OCI-LY7 (cell line): ENCODE measurements at regions not wholly inside any gene's neighbourhood (a gene's known extent, or its start where the extent isn't known, plus 50 kb on each side); places are given as distances from the start of the nearest gene placed in this dataset.

Experiments
- BruUV-seq: library from RNA; stranded (reverse); fragments of 400-500 nt; replicated peaks from 2 replicates; lab custom pipeline; 2021; lab: Mats Ljungman, UMichigan
- CTCF ChIA-PET: fragments of 300-600 bp; sonication (Branson Sonifier 250); formaldehyde crosslinking; loops from one replicate; lab custom pipeline; 2022; ENCODE audit warnings: antibody characterized with exemption; ENCODE audit not compliant: unreplicated experiment; lab: Charles Lee
- POLR2A ChIA-PET: fragments of 300-600 bp; sonication (Branson Sonifier 250); formaldehyde crosslinking; loops from one replicate; lab custom pipeline; 2022; ENCODE audit warnings: antibody characterized with exemption; lab: Charles Lee
- DNase-seq: peaks from one replicate; pipeline ENCODE4 v3.0.0-alpha.2; 2015; ENCODE audit warnings: low spot score
- H2AFZ ChIP-seq: fragments of 200-600 bp; sonication (generic), shearing (Covaris generic); 2 replicates; pipeline ENCODE4 v1.6.1; 2014; ENCODE audit warnings: mild to moderate bottlenecking, antibody characterized with exemption, low read length, moderate library complexity
- H3K27ac ChIP-seq: fragments of 200-600 bp; sonication (generic); 2 replicates; pipeline ENCODE4 v1.5.1; 2014; ENCODE audit warnings: mixed run types, low read depth, mild to moderate bottlenecking, moderate library complexity, low read length, inconsistent platforms; ENCODE audit not compliant: poor library complexity, severe bottlenecking
- H3K36me3 ChIP-seq: fragments of 200-600 bp; sonication (generic); 2 replicates; pipeline ENCODE4 v1.6.1; 2014; ENCODE audit warnings: mild to moderate bottlenecking, antibody characterized with exemption, low read length, moderate library complexity, mixed read lengths; ENCODE audit not compliant: insufficient read depth
- H3K4me1 ChIP-seq: fragments of 200-600 bp; sonication (generic); 2 replicates; pipeline ENCODE4 v1.5.1; 2014; ENCODE audit warnings: mild to moderate bottlenecking, low read length; ENCODE audit not compliant: insufficient read depth, poor library complexity, severe bottlenecking
- H3K4me2 ChIP-seq: fragments of 200-600 bp; sonication (generic); 2 replicates; pipeline ENCODE4 v1.6.1; 2014; ENCODE audit warnings: mild to moderate bottlenecking, low read length
- H3K4me3 ChIP-seq: fragments of 200-600 bp; sonication (generic); 2 replicates; pipeline ENCODE4 v1.5.1; 2014; ENCODE audit warnings: mild to moderate bottlenecking, low read depth, low read length; ENCODE audit not compliant: poor library complexity, severe bottlenecking
- H3K79me2 ChIP-seq: fragments of 200-600 bp; sonication (generic); 2 replicates; pipeline ENCODE4 v1.6.1; 2016; ENCODE audit warnings: low read depth, mild to moderate bottlenecking, low read length, moderate library complexity, mixed read lengths; ENCODE audit not compliant: insufficient read depth
- H3K9me2 ChIP-seq: fragments of 200-600 bp; sonication (generic); 2 replicates; pipeline ENCODE4 v1.6.1; 2016; ENCODE audit warnings: mild to moderate bottlenecking, low read length, mixed read lengths; ENCODE audit not compliant: insufficient read depth
- H3K9me3 ChIP-seq: fragments of 200-600 bp; sonication (generic); 2 replicates; pipeline ENCODE4 v1.6.1; 2014; ENCODE audit warnings: mild to moderate bottlenecking, mixed run types, low read length, mixed read lengths
- H4K20me1 ChIP-seq: fragments of 200-600 bp; sonication (generic); 2 replicates; pipeline ENCODE4 v1.6.1; 2014; ENCODE audit warnings: mild to moderate bottlenecking, antibody characterized with exemption, low read length, moderate library complexity, mixed read lengths; ENCODE audit not compliant: insufficient read depth
- CTCF ChIP-seq: fragments of 200-600 bp; sonication (generic); conservative IDR thresholded peaks from 2 replicates; pipeline ENCODE4 v1.5.1; 2014; ENCODE audit warnings: mild to moderate bottlenecking, antibody characterized with exemption, low read length, moderate library complexity, mixed read lengths
- EZH2phosphoT487 ChIP-seq: fragments of 200-600 bp; sonication (generic); IDR thresholded peaks from 2 replicates; pipeline ENCODE4 v1.6.1; 2018; ENCODE audit warnings: low read depth, borderline replicate concordance, mild to moderate bottlenecking, mixed run types, antibody characterized with exemption, low read length, moderate library complexity, mixed read lengths
- intact Hi-C: fragments of 100-400 bp; cut with micrococcal nuclease; formaldehyde crosslinking; loops from one replicate; pipeline ENCODE4 v1.10.0; 2022; ENCODE audit not compliant: unreplicated experiment

DNA sequence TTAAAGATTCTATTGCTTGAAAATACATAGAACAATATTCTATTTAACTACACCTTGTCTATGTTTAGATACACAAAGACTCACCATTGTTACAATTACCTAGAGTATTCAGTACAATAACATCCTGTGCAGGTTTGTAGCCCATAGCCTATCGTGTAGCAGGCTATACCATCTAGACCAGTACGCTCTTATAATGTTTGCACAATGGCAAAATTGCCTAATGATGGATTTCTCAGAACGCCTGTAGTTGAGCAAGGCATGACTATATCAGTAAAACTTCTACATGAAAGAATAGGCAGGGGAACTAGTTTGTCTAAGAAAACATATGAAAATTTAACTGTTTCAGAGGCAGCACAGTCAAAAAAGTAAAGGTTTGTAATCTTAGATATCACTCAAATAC is 375.9 kb downstream of the DAD1 start:
- intact Hi-C loops: no loop called here
- POLR2A ChIA-PET: interaction anchor here (0.7 kb wide), 2 partner anchors 10 to 258 kb away, joined by 4 read pairs; no protein-coding TSS in a partner anchor
- H3K9me2 ChIP-seq: no peaks in the 10 kb centered on the region

GRCh38 chr14:22210906-22211305 is 378.1 kb downstream of the DAD1 start:
- no peak for DNase-seq
- ChIA-PET POLR2A (no interaction called here), CTCF (no interaction called here)
- Histone ChIP-seq H3K9me2 (no peaks in the 10 kb centered on the region), H3K27ac (no peak overlapping the region), H3K4me1 (no peaks in the 10 kb centered on the region), H3K36me3 (no peaks in the 10 kb centered on the region), H3K4me3 (no peak overlapping the region), H4K20me1 (no peaks in the 10 kb centered on the region), H3K9me3 (no peaks in the 10 kb centered on the region), H2AFZ (no peak overlapping the region), H3K79me2 (no peaks in the 10 kb centered on the region), H3K4me2 (no peak overlapping the region)
- intact Hi-C loops: no loop called here
- BruUV-seq: no TSS peak
- no peak for TF ChIP-seq EZH2phosphoT487
- no peak for TF ChIP-seq CTCF

More for the DNA sequence above, 375.9 kb downstream of the DAD1 start:
- no peak overlapping the region for H3K27ac ChIP-seq
- no peak overlapping the region for H2AFZ ChIP-seq
- no peaks in the 10 kb centered on the region for H4K20me1 ChIP-seq
- BruUV-seq: no TSS peak
- H3K79me2 ChIP-seq: no peaks in the 10 kb centered on the region
- no peak for DNase-seq
- H3K9me3 ChIP-seq: no peaks in the 10 kb centered on the region
- H3K4me2 ChIP-seq: no peak overlapping the region
- no peak for TF ChIP-seq CTCF
- no peak for TF ChIP-seq EZH2phosphoT487
- H3K36me3 ChIP-seq: no peaks in the 10 kb centered on the region
- H3K4me1 ChIP-seq: no peaks in the 10 kb centered on the region
- H3K4me3 ChIP-seq: no peak overlapping the region
- CTCF ChIA-PET: no interaction called here

GRCh38 chr14:22210026-22210425 is 379.0 kb downstream of the DAD1 start:
- TF ChIP-seq EZH2phosphoT487 (no peak), CTCF (no peak)
- Histone ChIP-seq H3K36me3 (no peaks in the 10 kb centered on the region), H3K79me2 (no peaks in the 10 kb centered on the region), H2AFZ (no peak overlapping the region), H3K4me1 (no peaks in the 10 kb centered on the region), H3K9me2 (no peaks in the 10 kb centered on the region), H3K4me3 (no peak overlapping the region), H3K27ac (no peak overlapping the region), H4K20me1 (no peaks in the 10 kb centered on the region), H3K9me3 (no peaks in the 10 kb centered on the region), H3K4me2 (no peak overlapping the region)
- CTCF ChIA-PET: no interaction called here
- POLR2A ChIA-PET: interaction anchor here (0.6 kb wide), 1 partner anchor 82 kb away, joined by 3 read pairs; no protein-coding TSS in a partner anchor
- no TSS peak for BruUV-seq
- no peak for DNase-seq
- intact Hi-C loops: no loop called here
